HL-60 (cell line): ENCODE measurements at regions not wholly inside any gene's neighbourhood (a gene's known extent, or its start where the extent isn't known, plus 50 kb on each side); places are given as distances from the start of the nearest gene placed in this dataset.

ENCODE experiments used
- GABPA ChIP-seq: IDR thresholded peaks from 2 replicates; pipeline ENCODE4 v1.6.1; 2012; ENCODE audit warnings: low read depth
- POLR2AphosphoS5 ChIP-seq: IDR thresholded peaks from 2 replicates; pipeline ENCODE4 v1.6.1; 2012; ENCODE audit warnings: low read depth
- TF ChIP-seq, protein P1 (sequence below): IDR thresholded peaks from one replicate; pipeline ENCODE4 v1.5.1; 2011; ENCODE audit warnings: low read length, control low read depth, inconsistent platforms; ENCODE audit not compliant: insufficient read depth
- TF ChIP-seq, protein P2 (sequence below): IDR thresholded peaks from 2 replicates; pipeline ENCODE4 v1.6.1; 2012; ENCODE audit warnings: low read depth; ENCODE audit not compliant: insufficient replicate concordance

DNA sequence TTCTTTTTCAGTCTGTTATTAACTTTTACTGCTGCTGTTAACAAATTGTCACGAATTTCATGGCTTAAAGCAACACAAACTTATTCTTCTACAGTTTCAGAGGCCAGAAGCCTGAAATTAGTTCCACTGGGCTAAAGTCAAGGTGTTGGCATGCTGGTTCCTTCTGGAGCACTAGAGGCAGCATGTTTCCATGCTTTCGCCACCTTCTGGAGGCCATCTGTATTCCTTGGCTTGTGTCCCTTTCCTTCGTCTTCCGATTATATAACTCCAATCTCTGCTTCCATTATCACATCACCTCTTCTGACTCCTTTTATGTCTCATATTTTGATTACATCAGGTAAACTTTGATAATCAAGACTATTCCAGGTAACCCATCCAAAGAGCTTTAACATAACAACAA is 1742.1 kb downstream of the BRINP3 start:
- TF ChIP-seq, protein P1, sequence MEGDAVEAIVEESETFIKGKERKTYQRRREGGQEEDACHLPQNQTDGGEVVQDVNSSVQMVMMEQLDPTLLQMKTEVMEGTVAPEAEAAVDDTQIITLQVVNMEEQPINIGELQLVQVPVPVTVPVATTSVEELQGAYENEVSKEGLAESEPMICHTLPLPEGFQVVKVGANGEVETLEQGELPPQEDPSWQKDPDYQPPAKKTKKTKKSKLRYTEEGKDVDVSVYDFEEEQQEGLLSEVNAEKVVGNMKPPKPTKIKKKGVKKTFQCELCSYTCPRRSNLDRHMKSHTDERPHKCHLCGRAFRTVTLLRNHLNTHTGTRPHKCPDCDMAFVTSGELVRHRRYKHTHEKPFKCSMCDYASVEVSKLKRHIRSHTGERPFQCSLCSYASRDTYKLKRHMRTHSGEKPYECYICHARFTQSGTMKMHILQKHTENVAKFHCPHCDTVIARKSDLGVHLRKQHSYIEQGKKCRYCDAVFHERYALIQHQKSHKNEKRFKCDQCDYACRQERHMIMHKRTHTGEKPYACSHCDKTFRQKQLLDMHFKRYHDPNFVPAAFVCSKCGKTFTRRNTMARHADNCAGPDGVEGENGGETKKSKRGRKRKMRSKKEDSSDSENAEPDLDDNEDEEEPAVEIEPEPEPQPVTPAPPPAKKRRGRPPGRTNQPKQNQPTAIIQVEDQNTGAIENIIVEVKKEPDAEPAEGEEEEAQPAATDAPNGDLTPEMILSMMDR = no peak
- no peak for TF ChIP-seq POLR2AphosphoS5
- TF ChIP-seq, protein P2, sequence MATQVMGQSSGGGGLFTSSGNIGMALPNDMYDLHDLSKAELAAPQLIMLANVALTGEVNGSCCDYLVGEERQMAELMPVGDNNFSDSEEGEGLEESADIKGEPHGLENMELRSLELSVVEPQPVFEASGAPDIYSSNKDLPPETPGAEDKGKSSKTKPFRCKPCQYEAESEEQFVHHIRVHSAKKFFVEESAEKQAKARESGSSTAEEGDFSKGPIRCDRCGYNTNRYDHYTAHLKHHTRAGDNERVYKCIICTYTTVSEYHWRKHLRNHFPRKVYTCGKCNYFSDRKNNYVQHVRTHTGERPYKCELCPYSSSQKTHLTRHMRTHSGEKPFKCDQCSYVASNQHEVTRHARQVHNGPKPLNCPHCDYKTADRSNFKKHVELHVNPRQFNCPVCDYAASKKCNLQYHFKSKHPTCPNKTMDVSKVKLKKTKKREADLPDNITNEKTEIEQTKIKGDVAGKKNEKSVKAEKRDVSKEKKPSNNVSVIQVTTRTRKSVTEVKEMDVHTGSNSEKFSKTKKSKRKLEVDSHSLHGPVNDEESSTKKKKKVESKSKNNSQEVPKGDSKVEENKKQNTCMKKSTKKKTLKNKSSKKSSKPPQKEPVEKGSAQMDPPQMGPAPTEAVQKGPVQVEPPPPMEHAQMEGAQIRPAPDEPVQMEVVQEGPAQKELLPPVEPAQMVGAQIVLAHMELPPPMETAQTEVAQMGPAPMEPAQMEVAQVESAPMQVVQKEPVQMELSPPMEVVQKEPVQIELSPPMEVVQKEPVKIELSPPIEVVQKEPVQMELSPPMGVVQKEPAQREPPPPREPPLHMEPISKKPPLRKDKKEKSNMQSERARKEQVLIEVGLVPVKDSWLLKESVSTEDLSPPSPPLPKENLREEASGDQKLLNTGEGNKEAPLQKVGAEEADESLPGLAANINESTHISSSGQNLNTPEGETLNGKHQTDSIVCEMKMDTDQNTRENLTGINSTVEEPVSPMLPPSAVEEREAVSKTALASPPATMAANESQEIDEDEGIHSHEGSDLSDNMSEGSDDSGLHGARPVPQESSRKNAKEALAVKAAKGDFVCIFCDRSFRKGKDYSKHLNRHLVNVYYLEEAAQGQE = no peak
- TF ChIP-seq GABPA = no peak
